ENCODE measurements at regions not wholly inside any gene's neighbourhood (a gene's known extent, or its start where the extent isn't known, plus 50 kb on each side); places are given as distances from the start of the nearest gene placed in this dataset.
A peak's percentile ranks its signal among the peaks of the same experiment; 100 is the strongest.

- Mint-ChIP-seq H3K9me3 (no peaks in the 10 kb centered on the region), H3K36me3 (ENCODE audit: low read depth) (no peaks in the 10 kb centered on the region), H3K27me3 (ENCODE audit: low read depth) (no peaks in the 10 kb centered on the region), H3K27ac (peak overlapping the region; percentile 2 to 12 (median 11)), H3K4me3 (no peak overlapping the region), H3K4me1 (peaks cover 18% of the 10 kb centered on the region)
- TF ChIP-seq CTCF (IDR thresholded peaks at IDR 0.05; ENCODE audit: unreplicated experiment in 3 of 3) = no peak
Observed at GRCh38 chr5:67353500-67354450, 157.2 kb upstream of the CD180 start.

- Mint-ChIP-seq H3K4me1 (peaks cover 18% of the 10 kb centered on the region), H3K4me3 (no peak overlapping the region), H3K27me3 (ENCODE audit: low read depth) (no peaks in the 10 kb centered on the region), H3K36me3 (ENCODE audit: low read depth) (no peaks in the 10 kb centered on the region), H3K27ac (peak overlapping the region in 1 of 3 experiments; percentile 55), H3K9me3 (peaks cover 5% of the 10 kb centered on the region)
- TF ChIP-seq CTCF (IDR thresholded peaks at IDR 0.05; ENCODE audit: unreplicated experiment in 3 of 3) = no peak
Observed at GRCh38 chr5:67350618-67351201, 154.1 kb upstream of the CD180 start.

GRCh38 chr5:67350185-67350584, 153.6 kb upstream of the CD180 start:
- no peak overlapping the region for H3K4me3 Mint-ChIP-seq
- no peaks in the 10 kb centered on the region for H3K36me3 Mint-ChIP-seq (ENCODE audit: low read depth)
- peaks cover 18% of the 10 kb centered on the region for H3K4me1 Mint-ChIP-seq
- H3K9me3 Mint-ChIP-seq = peaks cover 5% of the 10 kb centered on the region
- H3K27me3 Mint-ChIP-seq (ENCODE audit: low read depth) = no peaks in the 10 kb centered on the region
- H3K27ac Mint-ChIP-seq = no peak overlapping the region
- no peak for TF ChIP-seq CTCF (IDR thresholded peaks at IDR 0.05; ENCODE audit: unreplicated experiment in 3 of 3)

GRCh38 chr5:67347821-67348220, 151.2 kb upstream of the CD180 start:
- Mint-ChIP-seq H3K4me3 (no peak overlapping the region), H3K27me3 (ENCODE audit: low read depth) (no peaks in the 10 kb centered on the region), H3K36me3 (ENCODE audit: low read depth) (no peaks in the 10 kb centered on the region), H3K4me1 (peaks cover 5% of the 10 kb centered on the region), H3K27ac (no peak overlapping the region), H3K9me3 (peaks cover 18% of the 10 kb centered on the region)
- no peak for TF ChIP-seq CTCF (IDR thresholded peaks at IDR 0.05; ENCODE audit: unreplicated experiment in 3 of 3)

GRCh38 chr5:67346611-67347010, 150.0 kb upstream of the CD180 start:
- no peak overlapping the region for H3K4me3 Mint-ChIP-seq
- peaks cover 4% of the 10 kb centered on the region for H3K4me1 Mint-ChIP-seq
- H3K9me3 Mint-ChIP-seq = peaks cover 20% of the 10 kb centered on the region
- TF ChIP-seq CTCF (IDR thresholded peaks at IDR 0.05; ENCODE audit: unreplicated experiment in 3 of 3) = no peak
- H3K27me3 Mint-ChIP-seq (ENCODE audit: low read depth) = no peaks in the 10 kb centered on the region
- no peak overlapping the region for H3K27ac Mint-ChIP-seq
- no peaks in the 10 kb centered on the region for H3K36me3 Mint-ChIP-seq (ENCODE audit: low read depth)

All from nephron (organoid).